ENCODE measurements at regions not wholly inside any gene's neighbourhood (a gene's known extent, or its start where the extent isn't known, plus 50 kb on each side); places are given as distances from the start of the nearest gene placed in this dataset.
"Not testable (repeated sequence)": the region's sequence is repeated elsewhere in the genome, so short reads cannot be mapped to it uniquely, and the experiment has no call there.

DNA sequence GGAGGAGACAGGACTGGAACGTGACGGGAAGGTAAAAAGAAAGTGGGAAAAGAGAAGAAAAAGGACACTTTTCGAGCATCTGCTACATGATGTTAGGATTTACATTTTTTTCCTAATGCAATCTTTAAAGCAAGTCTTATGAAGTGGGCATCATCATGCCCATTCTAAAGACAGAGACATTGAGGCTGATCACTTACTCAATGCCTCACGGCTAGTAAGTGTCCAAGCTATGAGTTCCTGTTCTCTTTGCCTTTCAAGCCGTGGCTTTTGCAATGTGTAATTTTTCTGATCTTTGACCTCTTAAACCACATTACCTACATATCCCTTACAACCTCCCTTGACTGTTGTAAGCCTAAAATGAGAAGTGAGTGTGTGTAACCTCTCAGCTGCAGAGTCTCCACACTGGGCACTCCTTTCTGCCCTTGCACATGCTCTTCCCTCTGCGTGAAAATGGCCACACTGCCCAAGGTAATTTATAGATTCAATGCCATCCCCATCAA is 649.2 kb downstream of the RNF144A start:
- TF ChIP-seq MXI1 (conservative IDR thresholded peaks at IDR 0.05; ENCODE audit: poor library complexity, severe bottlenecking) (no peak), SMC3 (conservative IDR thresholded peaks at IDR 0.05; ENCODE audit: poor library complexity) (no peak), RAD21 (conservative IDR thresholded peaks at IDR 0.05) (no peak), POLR2AphosphoS5 (IDR thresholded peaks at IDR 0.05) (no peak), EP300 (conservative IDR thresholded peaks at IDR 0.05; ENCODE audit: poor library complexity, severe bottlenecking) (no peak), EZH2 (IDR thresholded peaks at IDR 0.05; ENCODE audit: borderline replicate concordance, insufficient read depth, low read length, poor library complexity, severe bottlenecking) (no peak), TAF1 (IDR thresholded peaks at IDR 0.05; ENCODE audit: low read depth) (no peak)
- TF ChIP-seq, protein P1, sequence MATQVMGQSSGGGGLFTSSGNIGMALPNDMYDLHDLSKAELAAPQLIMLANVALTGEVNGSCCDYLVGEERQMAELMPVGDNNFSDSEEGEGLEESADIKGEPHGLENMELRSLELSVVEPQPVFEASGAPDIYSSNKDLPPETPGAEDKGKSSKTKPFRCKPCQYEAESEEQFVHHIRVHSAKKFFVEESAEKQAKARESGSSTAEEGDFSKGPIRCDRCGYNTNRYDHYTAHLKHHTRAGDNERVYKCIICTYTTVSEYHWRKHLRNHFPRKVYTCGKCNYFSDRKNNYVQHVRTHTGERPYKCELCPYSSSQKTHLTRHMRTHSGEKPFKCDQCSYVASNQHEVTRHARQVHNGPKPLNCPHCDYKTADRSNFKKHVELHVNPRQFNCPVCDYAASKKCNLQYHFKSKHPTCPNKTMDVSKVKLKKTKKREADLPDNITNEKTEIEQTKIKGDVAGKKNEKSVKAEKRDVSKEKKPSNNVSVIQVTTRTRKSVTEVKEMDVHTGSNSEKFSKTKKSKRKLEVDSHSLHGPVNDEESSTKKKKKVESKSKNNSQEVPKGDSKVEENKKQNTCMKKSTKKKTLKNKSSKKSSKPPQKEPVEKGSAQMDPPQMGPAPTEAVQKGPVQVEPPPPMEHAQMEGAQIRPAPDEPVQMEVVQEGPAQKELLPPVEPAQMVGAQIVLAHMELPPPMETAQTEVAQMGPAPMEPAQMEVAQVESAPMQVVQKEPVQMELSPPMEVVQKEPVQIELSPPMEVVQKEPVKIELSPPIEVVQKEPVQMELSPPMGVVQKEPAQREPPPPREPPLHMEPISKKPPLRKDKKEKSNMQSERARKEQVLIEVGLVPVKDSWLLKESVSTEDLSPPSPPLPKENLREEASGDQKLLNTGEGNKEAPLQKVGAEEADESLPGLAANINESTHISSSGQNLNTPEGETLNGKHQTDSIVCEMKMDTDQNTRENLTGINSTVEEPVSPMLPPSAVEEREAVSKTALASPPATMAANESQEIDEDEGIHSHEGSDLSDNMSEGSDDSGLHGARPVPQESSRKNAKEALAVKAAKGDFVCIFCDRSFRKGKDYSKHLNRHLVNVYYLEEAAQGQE (IDR thresholded peaks at IDR 0.05; ENCODE audit: borderline replicate concordance) = no peak
- TF ChIP-seq, protein P2, sequence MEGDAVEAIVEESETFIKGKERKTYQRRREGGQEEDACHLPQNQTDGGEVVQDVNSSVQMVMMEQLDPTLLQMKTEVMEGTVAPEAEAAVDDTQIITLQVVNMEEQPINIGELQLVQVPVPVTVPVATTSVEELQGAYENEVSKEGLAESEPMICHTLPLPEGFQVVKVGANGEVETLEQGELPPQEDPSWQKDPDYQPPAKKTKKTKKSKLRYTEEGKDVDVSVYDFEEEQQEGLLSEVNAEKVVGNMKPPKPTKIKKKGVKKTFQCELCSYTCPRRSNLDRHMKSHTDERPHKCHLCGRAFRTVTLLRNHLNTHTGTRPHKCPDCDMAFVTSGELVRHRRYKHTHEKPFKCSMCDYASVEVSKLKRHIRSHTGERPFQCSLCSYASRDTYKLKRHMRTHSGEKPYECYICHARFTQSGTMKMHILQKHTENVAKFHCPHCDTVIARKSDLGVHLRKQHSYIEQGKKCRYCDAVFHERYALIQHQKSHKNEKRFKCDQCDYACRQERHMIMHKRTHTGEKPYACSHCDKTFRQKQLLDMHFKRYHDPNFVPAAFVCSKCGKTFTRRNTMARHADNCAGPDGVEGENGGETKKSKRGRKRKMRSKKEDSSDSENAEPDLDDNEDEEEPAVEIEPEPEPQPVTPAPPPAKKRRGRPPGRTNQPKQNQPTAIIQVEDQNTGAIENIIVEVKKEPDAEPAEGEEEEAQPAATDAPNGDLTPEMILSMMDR (IDR thresholded peaks at IDR 0.05; ENCODE audit: poor library complexity, severe bottlenecking) = no peak
- no peak overlapping the region for H3K4me2 ChIP-seq (ENCODE audit: low read length)
- H4K20me1 ChIP-seq (ENCODE audit: insufficient read depth) = no peaks in the 10 kb centered on the region
- H3K9me3 ChIP-seq (ENCODE audit: low read length) = no peaks in the 10 kb centered on the region
- H3K79me2 ChIP-seq (replicated peaks; ENCODE audit: insufficient read depth, low read length) = no peaks in the 10 kb centered on the region
- no peak overlapping the region for H2AFZ ChIP-seq (ENCODE audit: low read depth, low read length)
- no peak overlapping the region for H3K27ac ChIP-seq (ENCODE audit: low read length)
- no peak overlapping the region for H3K4me3 ChIP-seq (ENCODE audit: low read length)
- no peak overlapping the region for H3K9ac ChIP-seq (ENCODE audit: low read length)
- no peaks in the 10 kb centered on the region for H3K27me3 ChIP-seq (ENCODE audit: insufficient read depth, low read depth, low read length)
- no peaks in the 10 kb centered on the region for H3K9me2 ChIP-seq (ENCODE audit: insufficient read depth, low read length)
- H3K36me3 ChIP-seq (ENCODE audit: insufficient read depth, low read length) = no peaks in the 10 kb centered on the region
- H3F3A ChIP-seq (ENCODE audit: insufficient read depth, low read length, poor library complexity, severe bottlenecking) = no peaks in the 10 kb centered on the region

DNA sequence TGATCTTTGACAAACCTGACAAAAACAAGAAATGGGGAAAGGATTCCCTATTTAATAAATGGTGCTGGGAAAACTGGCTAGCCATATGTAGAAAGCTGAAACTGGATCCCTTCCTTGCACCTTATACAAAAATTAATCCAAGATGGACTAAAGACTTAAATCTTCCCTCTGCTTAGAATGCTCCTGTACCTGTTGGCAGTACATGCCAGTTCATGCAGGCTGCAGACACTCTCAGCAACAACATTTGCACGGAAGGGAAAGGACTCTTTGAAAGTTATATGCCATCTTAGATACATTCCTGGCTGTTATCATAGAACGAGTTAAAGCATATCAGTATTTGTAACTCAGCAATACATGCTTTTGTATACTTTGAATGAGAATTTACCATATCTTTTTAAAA is 649.9 kb downstream of the RNF144A start:
- H3F3A ChIP-seq (ENCODE audit: insufficient read depth, low read length, poor library complexity, severe bottlenecking); H3K4me3 ChIP-seq (ENCODE audit: low read length); H3K9me3 ChIP-seq (ENCODE audit: low read length); H3K79me2 ChIP-seq (replicated peaks; ENCODE audit: insufficient read depth, low read length); H3K9me2 ChIP-seq (ENCODE audit: insufficient read depth, low read length); H2AFZ ChIP-seq (ENCODE audit: low read depth, low read length); H3K27ac ChIP-seq (ENCODE audit: low read length); H3K9ac ChIP-seq (ENCODE audit: low read length); H3K27me3 ChIP-seq (ENCODE audit: insufficient read depth, low read depth, low read length); H3K36me3 ChIP-seq (ENCODE audit: insufficient read depth, low read length); H3K4me2 ChIP-seq (ENCODE audit: low read length); H4K20me1 ChIP-seq (ENCODE audit: insufficient read depth): not testable (repeated sequence)

DNA sequence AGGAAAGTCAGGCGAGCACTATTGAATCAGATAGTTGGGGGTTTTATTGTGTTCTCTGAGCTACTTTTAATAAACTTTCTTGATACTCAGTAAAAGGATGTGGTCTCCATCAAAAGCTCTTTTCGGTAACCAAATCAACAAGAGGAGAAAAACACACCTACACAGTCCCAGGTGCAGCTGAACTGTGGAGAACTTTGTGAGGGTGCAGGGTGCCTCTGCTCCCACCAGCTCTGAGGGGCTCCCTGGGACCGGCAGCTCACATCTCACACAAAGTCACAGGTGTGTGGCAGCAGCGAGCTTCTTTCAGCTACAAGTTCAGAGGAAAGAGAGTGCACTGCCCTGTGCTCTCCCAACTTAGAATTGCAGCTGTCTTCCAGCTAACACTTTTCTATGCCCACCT is 650.4 kb downstream of the RNF144A start:
- Histone ChIP-seq H3K9me3 (ENCODE audit: low read length) (no peaks in the 10 kb centered on the region), H3K36me3 (ENCODE audit: insufficient read depth, low read length) (no peaks in the 10 kb centered on the region), H3K27me3 (ENCODE audit: insufficient read depth, low read depth, low read length) (no peaks in the 10 kb centered on the region), H3K9me2 (ENCODE audit: insufficient read depth, low read length) (no peaks in the 10 kb centered on the region), H4K20me1 (ENCODE audit: insufficient read depth) (no peaks in the 10 kb centered on the region), H3K4me3 (ENCODE audit: low read length) (no peak overlapping the region), H3K27ac (ENCODE audit: low read length) (no peak overlapping the region), H3F3A (ENCODE audit: insufficient read depth, low read length, poor library complexity, severe bottlenecking) (no peaks in the 10 kb centered on the region), H3K9ac (ENCODE audit: low read length) (no peak overlapping the region), H3K4me2 (ENCODE audit: low read length) (no peak overlapping the region), H3K79me2 (replicated peaks; ENCODE audit: insufficient read depth, low read length) (no peaks in the 10 kb centered on the region), H2AFZ (ENCODE audit: low read depth, low read length) (no peak overlapping the region)
- no peak for TF ChIP-seq MXI1 (conservative IDR thresholded peaks at IDR 0.05; ENCODE audit: poor library complexity, severe bottlenecking)
- no peak for TF ChIP-seq POLR2AphosphoS5 (IDR thresholded peaks at IDR 0.05)
- no peak for TF ChIP-seq EP300 (conservative IDR thresholded peaks at IDR 0.05; ENCODE audit: poor library complexity, severe bottlenecking)
- no peak for TF ChIP-seq TAF1 (IDR thresholded peaks at IDR 0.05; ENCODE audit: low read depth)
- no peak for TF ChIP-seq EZH2 (IDR thresholded peaks at IDR 0.05; ENCODE audit: borderline replicate concordance, insufficient read depth, low read length, poor library complexity, severe bottlenecking)
- no peak for TF ChIP-seq SMC3 (conservative IDR thresholded peaks at IDR 0.05; ENCODE audit: poor library complexity)
- TF ChIP-seq, protein P1 (IDR thresholded peaks at IDR 0.05; ENCODE audit: borderline replicate concordance) = no peak
- TF ChIP-seq RAD21 (conservative IDR thresholded peaks at IDR 0.05) = no peak
- TF ChIP-seq, protein P2 (IDR thresholded peaks at IDR 0.05; ENCODE audit: poor library complexity, severe bottlenecking) = no peak

Measured in neural cell (in vitro differentiated cells).